Endothelial cell (in vitro differentiated cells): ENCODE measurements at regions not wholly inside any gene's neighbourhood (a gene's known extent, or its start where the extent isn't known, plus 50 kb on each side); places are given as distances from the start of the nearest gene placed in this dataset.

Source experiments
- DNase-seq: peaks from one replicate; pipeline ENCODE4 v3.0.0; 2021; ENCODE audit warnings: low spot score
- H3K27ac Mint-ChIP-seq: one replicate; pipeline ENCODE4 v1.8.0; 2021; ENCODE audit warnings: mixed read lengths, inconsistent platforms; ENCODE audit not compliant: unreplicated experiment
- H3K27me3 Mint-ChIP-seq: one replicate; pipeline ENCODE4 v1.8.0; 2021; ENCODE audit warnings: mild to moderate bottlenecking, moderate library complexity, mixed read lengths, inconsistent platforms; ENCODE audit not compliant: unreplicated experiment
- H3K36me3 Mint-ChIP-seq: one replicate; pipeline ENCODE4 v1.8.0; 2021; ENCODE audit warnings: mild to moderate bottlenecking, low read depth, mixed read lengths, inconsistent platforms; ENCODE audit not compliant: unreplicated experiment
- H3K4me1 Mint-ChIP-seq: one replicate; pipeline ENCODE4 v1.8.0; 2021; ENCODE audit warnings: mild to moderate bottlenecking, mixed read lengths, inconsistent platforms; ENCODE audit not compliant: unreplicated experiment
- H3K4me3 Mint-ChIP-seq: one replicate; pipeline ENCODE4 v1.8.0; 2021; ENCODE audit warnings: mild to moderate bottlenecking, mixed read lengths, inconsistent platforms; ENCODE audit not compliant: unreplicated experiment
- H3K9me3 Mint-ChIP-seq: one replicate; pipeline ENCODE4 v1.8.0; 2021; ENCODE audit warnings: mixed read lengths, inconsistent platforms; ENCODE audit not compliant: unreplicated experiment
- CTCF ChIP-seq: fragments of 200-600 bp; sonication (generic); IDR thresholded peaks from one replicate; pipeline ENCODE4 v1.5.0; 2021; ENCODE audit warnings: antibody characterized with exemption; ENCODE audit not compliant: unreplicated experiment

DNA sequence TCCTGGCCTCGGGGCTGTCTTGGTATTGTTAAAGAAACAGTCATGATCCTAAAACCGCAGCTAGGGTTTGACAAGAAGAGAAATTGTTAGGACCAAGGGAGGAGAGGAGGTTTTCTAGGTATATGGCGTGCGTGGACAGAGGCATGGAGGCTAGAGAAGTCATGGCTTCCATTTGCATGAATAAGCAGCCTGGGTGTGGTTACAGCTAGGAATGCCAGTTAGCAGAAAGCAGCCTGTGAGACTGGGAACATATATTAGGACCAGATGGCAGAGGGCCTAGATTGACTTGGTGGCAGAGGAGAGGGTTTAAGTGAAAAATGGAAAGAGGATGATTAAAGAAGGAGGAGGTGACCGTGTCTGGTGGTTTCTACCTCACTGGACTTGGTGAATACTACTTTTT lies 573.6 kb upstream of the ARRDC4 start:
- no peaks in the 10 kb centered on the region for H3K9me3 Mint-ChIP-seq
- peaks cover 7% of the 10 kb centered on the region for H3K4me1 Mint-ChIP-seq
- H3K27me3 Mint-ChIP-seq, result no peaks in the 10 kb centered on the region
- TF ChIP-seq CTCF, result no peak
- no peaks in the 10 kb centered on the region for H3K36me3 Mint-ChIP-seq
- no peak for DNase-seq
- no peak overlapping the region for H3K27ac Mint-ChIP-seq
- no peak overlapping the region for H3K4me3 Mint-ChIP-seq

GRCh38 chr15:97401195-97401594 lies 559.3 kb upstream of the ARRDC4 start:
- peaks cover 3% of the 10 kb centered on the region for H3K4me1 Mint-ChIP-seq
- H3K9me3 Mint-ChIP-seq, result no peaks in the 10 kb centered on the region
- no peak for TF ChIP-seq CTCF
- H3K27ac Mint-ChIP-seq, result no peak overlapping the region
- H3K27me3 Mint-ChIP-seq, result peaks cover 1% of the 10 kb centered on the region
- H3K36me3 Mint-ChIP-seq, result no peaks in the 10 kb centered on the region
- H3K4me3 Mint-ChIP-seq, result no peak overlapping the region
- DNase-seq, result no peak

- H3K27ac Mint-ChIP-seq, result no peak overlapping the region
- H3K9me3 Mint-ChIP-seq, result no peaks in the 10 kb centered on the region
- no peak for TF ChIP-seq CTCF
- H3K4me3 Mint-ChIP-seq, result no peak overlapping the region
- no peaks in the 10 kb centered on the region for H3K36me3 Mint-ChIP-seq
- peaks cover 3% of the 10 kb centered on the region for H3K4me1 Mint-ChIP-seq
- H3K27me3 Mint-ChIP-seq, result peaks cover 1% of the 10 kb centered on the region
- DNase-seq, result no peak
Observed at GRCh38 chr15:97401970-97402369, 558.5 kb upstream of the ARRDC4 start.

- DNase-seq, result no peak
- TF ChIP-seq CTCF, result no peak
- H3K4me1 Mint-ChIP-seq, result no peaks in the 10 kb centered on the region
- no peak overlapping the region for H3K27ac Mint-ChIP-seq
- H3K4me3 Mint-ChIP-seq, result no peak overlapping the region
- no peaks in the 10 kb centered on the region for H3K9me3 Mint-ChIP-seq
- H3K36me3 Mint-ChIP-seq, result no peaks in the 10 kb centered on the region
- no peaks in the 10 kb centered on the region for H3K27me3 Mint-ChIP-seq
Observed at GRCh38 chr15:97406841-97407240, 553.7 kb upstream of the ARRDC4 start.

- TF ChIP-seq CTCF, result no peak
- Mint-ChIP-seq H3K36me3 (no peaks in the 10 kb centered on the region), H3K27ac (no peak overlapping the region), H3K9me3 (no peaks in the 10 kb centered on the region), H3K4me1 (no peaks in the 10 kb centered on the region), H3K27me3 (no peaks in the 10 kb centered on the region), H3K4me3 (no peak overlapping the region)
- no peak for DNase-seq
Observed at GRCh38 chr15:97410897-97411575, 549.5 kb upstream of the ARRDC4 start.
